ENCODE measurements at regions not wholly inside any gene's neighbourhood (a gene's known extent, or its start where the extent isn't known, plus 50 kb on each side); places are given as distances from the start of the nearest gene placed in this dataset.

DNA sequence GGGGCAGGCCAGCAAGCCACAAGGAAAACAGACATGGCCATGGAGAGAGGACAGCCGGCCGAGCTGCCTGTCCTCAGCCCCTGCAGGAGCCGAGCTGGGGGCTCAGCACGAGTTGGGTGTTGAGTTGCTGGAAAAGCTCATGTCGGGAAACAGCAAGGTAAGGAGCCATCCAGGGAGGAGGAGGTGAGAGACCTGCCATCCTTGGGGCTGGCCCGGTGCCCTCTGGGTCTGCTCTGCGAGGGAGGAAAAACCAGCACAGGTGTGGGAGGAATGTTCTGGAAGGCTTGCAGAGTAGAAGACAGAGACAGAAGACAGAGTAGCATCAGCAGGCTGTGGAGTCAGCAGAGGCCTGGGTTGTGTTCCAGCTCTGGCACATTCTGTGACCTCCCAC lies 548.8 kb downstream of the PTPRU start:
- TF ChIP-seq, protein P1, sequence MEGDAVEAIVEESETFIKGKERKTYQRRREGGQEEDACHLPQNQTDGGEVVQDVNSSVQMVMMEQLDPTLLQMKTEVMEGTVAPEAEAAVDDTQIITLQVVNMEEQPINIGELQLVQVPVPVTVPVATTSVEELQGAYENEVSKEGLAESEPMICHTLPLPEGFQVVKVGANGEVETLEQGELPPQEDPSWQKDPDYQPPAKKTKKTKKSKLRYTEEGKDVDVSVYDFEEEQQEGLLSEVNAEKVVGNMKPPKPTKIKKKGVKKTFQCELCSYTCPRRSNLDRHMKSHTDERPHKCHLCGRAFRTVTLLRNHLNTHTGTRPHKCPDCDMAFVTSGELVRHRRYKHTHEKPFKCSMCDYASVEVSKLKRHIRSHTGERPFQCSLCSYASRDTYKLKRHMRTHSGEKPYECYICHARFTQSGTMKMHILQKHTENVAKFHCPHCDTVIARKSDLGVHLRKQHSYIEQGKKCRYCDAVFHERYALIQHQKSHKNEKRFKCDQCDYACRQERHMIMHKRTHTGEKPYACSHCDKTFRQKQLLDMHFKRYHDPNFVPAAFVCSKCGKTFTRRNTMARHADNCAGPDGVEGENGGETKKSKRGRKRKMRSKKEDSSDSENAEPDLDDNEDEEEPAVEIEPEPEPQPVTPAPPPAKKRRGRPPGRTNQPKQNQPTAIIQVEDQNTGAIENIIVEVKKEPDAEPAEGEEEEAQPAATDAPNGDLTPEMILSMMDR (IDR thresholded peaks at IDR 0.05 in 8 of 11, conservative IDR thresholded peaks at IDR 0.05 in 3 of 11) = no peak
- no peak for TF ChIP-seq POLR2AphosphoS5 (IDR thresholded peaks at IDR 0.05)
- no peak for TF ChIP-seq POLR2A (IDR thresholded peaks at IDR 0.05)

Data from spleen (tissue), 7 donors.